Breast epithelium (tissue), 4 donors: ENCODE measurements at regions not wholly inside any gene's neighbourhood (a gene's known extent, or its start where the extent isn't known, plus 50 kb on each side); places are given as distances from the start of the nearest gene placed in this dataset.

Source experiments
- DNase-seq, 2 donors: peaks; one replicate each; pipeline ENCODE4 v3.0.0-alpha.2; 2019; ENCODE audit warnings: low spot score in 2 of 2
- H3K27ac ChIP-seq, 2 donors: fragments of 200-600 bp; sonication (generic) in 1 of 2; one replicate each; pipeline ENCODE4 v1.5.1; 2016 to 2019; ENCODE audit warnings: mild to moderate bottlenecking in 1 of 2
- H3K27me3 ChIP-seq, 2 donors: fragments of 200-600 bp; sonication (generic) in 1 of 2; one replicate each; pipeline versions ENCODE4 v1.5.1 to v1.6.0; 2017 to 2019; ENCODE audit warnings: control low read depth in 1 of 2, mild to moderate bottlenecking in 1 of 2
- H3K36me3 ChIP-seq: fragments of 200-600 bp; one replicate; pipeline ENCODE4 v1.5.1; 2019
- H3K4me1 ChIP-seq, 2 donors: fragments of 200-600 bp; sonication (generic); one replicate each; pipeline ENCODE4 v1.5.1; 2016 to 2019; ENCODE audit warnings: control low read depth in 1 of 2
- H3K4me3 ChIP-seq, 3 donors: fragments of 200-600 bp; sonication (generic); 1 replicate in 2 of 3; 2 replicates in 1 of 3; pipeline ENCODE4 v1.5.1; 2016 to 2019; ENCODE audit warnings: mild to moderate bottlenecking in 3 of 3, moderate library complexity in 2 of 3
- H3K9me3 ChIP-seq, 2 donors: fragments of 200-600 bp; sonication (generic) in 1 of 2; one replicate each; pipeline ENCODE4 v1.5.1; 2016 to 2019; ENCODE audit warnings: control low read depth in 1 of 2
- POLR2A ChIP-seq: fragments of 450-650 bp; IDR thresholded peaks from one replicate; pipeline ENCODE4 v1.6.1; 2016; ENCODE audit warnings: antibody characterized with exemption, mild to moderate bottlenecking, moderate library complexity
- POLR2AphosphoS5 ChIP-seq, 3 donors: sonication (generic); formaldehyde crosslinking; IDR thresholded peaks; one replicate each; pipeline ENCODE4 v1.6.1; 2017; ENCODE audit warnings: antibody characterized with exemption in 3 of 3
- intact Hi-C: fragments of 100-400 bp; cut with DNase I; formaldehyde crosslinking; loops from one replicate; pipeline ENCODE4 v1.15.1; 2023; ENCODE audit warnings: low total_unique reads
- TF ChIP-seq, protein P1 (sequence below), 3 donors: fragments of 450-650 bp; IDR thresholded peaks; one replicate each; pipeline ENCODE4 v1.5.1; 2016 to 2017; ENCODE audit warnings: antibody characterized with exemption in 3 of 3, mild to moderate bottlenecking in 3 of 3, moderate library complexity in 3 of 3

- intact Hi-C loops, result no loop called here
- H3K4me3 ChIP-seq, result no peak overlapping the region
- no peak for TF ChIP-seq POLR2AphosphoS5 (IDR thresholded peaks at IDR 0.05)
- TF ChIP-seq, protein P1, sequence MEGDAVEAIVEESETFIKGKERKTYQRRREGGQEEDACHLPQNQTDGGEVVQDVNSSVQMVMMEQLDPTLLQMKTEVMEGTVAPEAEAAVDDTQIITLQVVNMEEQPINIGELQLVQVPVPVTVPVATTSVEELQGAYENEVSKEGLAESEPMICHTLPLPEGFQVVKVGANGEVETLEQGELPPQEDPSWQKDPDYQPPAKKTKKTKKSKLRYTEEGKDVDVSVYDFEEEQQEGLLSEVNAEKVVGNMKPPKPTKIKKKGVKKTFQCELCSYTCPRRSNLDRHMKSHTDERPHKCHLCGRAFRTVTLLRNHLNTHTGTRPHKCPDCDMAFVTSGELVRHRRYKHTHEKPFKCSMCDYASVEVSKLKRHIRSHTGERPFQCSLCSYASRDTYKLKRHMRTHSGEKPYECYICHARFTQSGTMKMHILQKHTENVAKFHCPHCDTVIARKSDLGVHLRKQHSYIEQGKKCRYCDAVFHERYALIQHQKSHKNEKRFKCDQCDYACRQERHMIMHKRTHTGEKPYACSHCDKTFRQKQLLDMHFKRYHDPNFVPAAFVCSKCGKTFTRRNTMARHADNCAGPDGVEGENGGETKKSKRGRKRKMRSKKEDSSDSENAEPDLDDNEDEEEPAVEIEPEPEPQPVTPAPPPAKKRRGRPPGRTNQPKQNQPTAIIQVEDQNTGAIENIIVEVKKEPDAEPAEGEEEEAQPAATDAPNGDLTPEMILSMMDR (IDR thresholded peaks at IDR 0.05), result no peak
- no peak for TF ChIP-seq POLR2A
Measured at GRCh38 chr12:88318726-88319125, 176.6 kb downstream of the TMTC3 start.

DNA sequence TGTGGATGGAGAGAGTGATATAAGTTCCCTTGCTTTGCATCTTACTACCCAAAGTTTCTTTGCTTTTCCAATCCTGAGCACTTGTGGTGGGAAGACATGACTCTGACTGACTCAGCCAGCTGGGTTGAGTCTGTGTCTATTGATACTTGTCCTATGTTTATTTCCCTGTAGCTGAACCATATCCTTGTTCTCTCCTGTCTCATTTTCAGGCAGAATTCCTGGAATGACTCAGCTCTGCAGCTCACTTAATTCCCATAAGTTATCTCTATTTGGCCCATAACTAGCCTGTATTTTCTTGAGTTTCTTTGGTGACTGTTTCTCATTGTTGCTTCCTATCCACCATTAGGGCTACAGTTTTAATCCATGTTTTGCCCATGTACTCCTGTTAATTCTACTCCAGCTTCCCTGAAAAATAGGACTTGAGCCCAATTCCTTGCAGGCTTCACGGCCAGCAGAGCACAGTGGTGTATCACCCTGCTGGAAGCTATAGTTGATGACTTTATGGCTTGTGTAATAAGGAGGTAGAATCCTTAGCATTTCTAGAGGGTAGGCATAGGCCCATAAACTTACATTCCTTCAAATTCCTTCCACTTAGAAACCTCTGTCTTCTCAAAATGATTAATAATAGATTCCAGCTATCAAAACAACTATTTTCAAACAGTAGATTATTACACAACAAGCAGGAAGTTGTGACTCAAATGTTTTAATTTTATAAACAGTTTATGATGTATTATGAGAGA is 183.1 kb downstream of the TMTC3 start:
- DNase-seq, result no peak
- peak overlapping the region; percentile 48 to 80 for H3K27ac ChIP-seq
- intact Hi-C loops, result no loop called here
- H3K36me3 ChIP-seq, result no peaks in the 10 kb centered on the region
- H3K27me3 ChIP-seq, result no peaks in the 10 kb centered on the region
- no peaks in the 10 kb centered on the region for H3K9me3 ChIP-seq
- TF ChIP-seq, protein P1 (IDR thresholded peaks at IDR 0.05), result no peak
- no peak for TF ChIP-seq POLR2AphosphoS5 (IDR thresholded peaks at IDR 0.05)
- TF ChIP-seq POLR2A, result no peak
- H3K4me3 ChIP-seq, result no peak overlapping the region
- H3K4me1 ChIP-seq, result peaks cover 0 to 7% of the 10 kb centered on the region in 2 donors

More at GRCh38 chr12:88318726-88319125, 176.6 kb downstream of the TMTC3 start:
- H3K36me3 ChIP-seq, result no peaks in the 10 kb centered on the region
- H3K4me1 ChIP-seq, result no peaks in the 10 kb centered on the region
- no peak overlapping the region for H3K27ac ChIP-seq
- no peak for DNase-seq
- no peaks in the 10 kb centered on the region for H3K27me3 ChIP-seq
- H3K9me3 ChIP-seq, result no peaks in the 10 kb centered on the region

DNA sequence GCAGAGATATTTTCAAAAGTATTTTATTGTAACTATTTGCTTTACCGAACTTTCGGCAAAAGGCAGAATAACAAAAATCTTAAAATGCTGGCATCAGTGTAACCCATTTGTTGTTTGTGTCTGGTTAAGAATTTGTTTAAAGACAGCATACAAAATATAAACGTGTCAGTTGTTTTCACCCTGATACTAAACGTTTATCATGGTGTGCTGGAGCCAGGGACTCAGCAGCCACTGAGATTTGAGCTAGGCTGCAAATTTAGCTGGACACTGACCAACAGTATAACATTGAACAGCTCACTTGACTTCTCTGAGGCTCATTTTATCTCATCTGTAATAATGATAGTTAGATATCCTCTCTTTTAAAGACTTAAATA is 183.7 kb downstream of the TMTC3 start:
- DNase-seq, result no peak
- H3K4me1 ChIP-seq, result peaks cover 0 to 7% of the 10 kb centered on the region in 2 donors
- no peaks in the 10 kb centered on the region for H3K27me3 ChIP-seq
- peak overlapping the region; percentile 42 to 80 for H3K27ac ChIP-seq
- no peaks in the 10 kb centered on the region for H3K36me3 ChIP-seq
- H3K9me3 ChIP-seq, result no peaks in the 10 kb centered on the region
- H3K4me3 ChIP-seq, result no peak overlapping the region
- TF ChIP-seq POLR2A (no peak), POLR2AphosphoS5 (IDR thresholded peaks at IDR 0.05) (no peak)
- TF ChIP-seq, protein P1 (IDR thresholded peaks at IDR 0.05), result no peak
- intact Hi-C loops, result no loop called here

GRCh38 chr12:88327276-88327675 is 185.2 kb downstream of the TMTC3 start:
- TF ChIP-seq POLR2A (no peak), POLR2AphosphoS5 (IDR thresholded peaks at IDR 0.05) (no peak)
- TF ChIP-seq, protein P1 (IDR thresholded peaks at IDR 0.05), result no peak
- intact Hi-C loops, result no loop called here
- H3K36me3 ChIP-seq, result no peaks in the 10 kb centered on the region

DNA sequence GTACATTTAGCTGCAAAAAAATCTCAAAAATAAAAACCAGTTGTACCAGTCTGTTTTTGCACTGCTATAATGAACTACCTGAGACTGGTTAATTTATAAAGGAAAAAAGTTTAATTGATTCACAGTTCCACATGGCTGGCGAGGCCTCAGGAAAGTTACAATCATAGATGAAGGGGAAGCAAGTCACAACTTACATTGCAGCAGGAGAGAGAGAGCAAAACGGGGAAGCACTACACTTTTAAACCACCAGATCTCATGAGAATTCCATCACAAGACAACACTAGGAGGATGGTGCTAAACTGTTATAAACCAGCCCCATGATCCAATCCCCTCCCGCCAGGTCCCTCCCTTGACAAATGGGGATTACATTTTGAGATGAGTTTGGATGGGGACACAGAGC is 186.0 kb downstream of the TMTC3 start:
- no peak for TF ChIP-seq POLR2A
- TF ChIP-seq POLR2AphosphoS5 (IDR thresholded peaks at IDR 0.05), result no peak
- TF ChIP-seq, protein P1 (IDR thresholded peaks at IDR 0.05), result no peak
- Histone ChIP-seq H3K4me1 (peaks cover 0 to 7% of the 10 kb centered on the region in 2 donors), H3K9me3 (no peaks in the 10 kb centered on the region), H3K36me3 (no peaks in the 10 kb centered on the region), H3K27me3 (no peaks in the 10 kb centered on the region), H3K27ac (no peak overlapping the region), H3K4me3 (no peak overlapping the region)
- intact Hi-C loops, result no loop called here
- DNase-seq, result no peak

More at GRCh38 chr12:88327276-88327675, 185.2 kb downstream of the TMTC3 start:
- Histone ChIP-seq H3K4me3 (no peak overlapping the region), H3K9me3 (no peaks in the 10 kb centered on the region), H3K27me3 (no peaks in the 10 kb centered on the region), H3K4me1 (peaks cover 0 to 7% of the 10 kb centered on the region in 2 donors), H3K27ac (no peak overlapping the region)
- no peak for DNase-seq
